H1 (cell line): ENCODE measurements at regions not wholly inside any gene's neighbourhood (a gene's known extent, or its start where the extent isn't known, plus 50 kb on each side); places are given as distances from the start of the nearest gene placed in this dataset.

ENCODE experiments used
- BCL11A ChIP-seq, 2 experiments: IDR thresholded peaks; one replicate each; pipeline ENCODE4 v1.6.1; 2011; ENCODE audit warnings: low read depth in 2 of 2, low read length in 2 of 2, mild to moderate bottlenecking in 2 of 2
- CEBPB ChIP-seq: IDR thresholded peaks from 2 replicates; pipeline ENCODE4 v1.6.1; 2012; ENCODE audit warnings: low read depth, low read length
- PHF8 ChIP-seq: fragments of 200-600 bp; sonication (generic); conservative IDR thresholded peaks from 2 replicates; pipeline ENCODE4 v1.7.1; 2012; ENCODE audit warnings: low read depth, mild to moderate bottlenecking, inconsistent platforms, low read length, moderate library complexity
- TF ChIP-seq, protein P1 (sequence below), 3 experiments: IDR thresholded peaks; 1 replicate in 2 of 3; 2 replicates in 1 of 3; pipeline versions ENCODE4 v1.5.1 to v1.6.1; 2011; ENCODE audit warnings: low read length in 3 of 3, mild to moderate bottlenecking in 3 of 3, inconsistent platforms in 2 of 3, low read depth in 1 of 3, moderate library complexity in 1 of 3; ENCODE audit not compliant: insufficient read depth in 1 of 3; ENCODE audit errors: control extremely low read depth in 1 of 3

DNA sequence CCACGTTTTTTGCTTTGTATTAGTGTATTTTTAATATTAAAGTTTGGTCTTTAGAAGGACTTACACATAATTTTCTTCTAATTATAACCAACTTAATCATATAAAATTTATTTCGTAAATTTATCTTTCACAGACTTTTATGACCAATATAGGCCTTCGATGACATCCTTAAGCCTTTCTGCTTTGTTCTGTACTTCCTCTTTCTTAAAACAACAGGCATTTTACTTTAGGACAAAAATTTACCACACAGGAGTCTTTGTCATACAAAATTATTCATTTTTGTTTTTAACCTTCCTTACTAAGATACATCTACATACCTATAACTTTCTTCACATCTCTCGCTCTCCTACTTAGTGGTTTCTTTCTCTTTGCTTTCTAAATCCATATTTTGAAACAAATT, 56.3 kb downstream of the RGS12 start (continued):
- TF ChIP-seq PHF8 (no peak), CEBPB (no peak), BCL11A (IDR thresholded peaks at IDR 0.05; ENCODE audit: low read depth in 2 of 2, low read length in 2 of 2) (no peak)
- TF ChIP-seq, protein P1, sequence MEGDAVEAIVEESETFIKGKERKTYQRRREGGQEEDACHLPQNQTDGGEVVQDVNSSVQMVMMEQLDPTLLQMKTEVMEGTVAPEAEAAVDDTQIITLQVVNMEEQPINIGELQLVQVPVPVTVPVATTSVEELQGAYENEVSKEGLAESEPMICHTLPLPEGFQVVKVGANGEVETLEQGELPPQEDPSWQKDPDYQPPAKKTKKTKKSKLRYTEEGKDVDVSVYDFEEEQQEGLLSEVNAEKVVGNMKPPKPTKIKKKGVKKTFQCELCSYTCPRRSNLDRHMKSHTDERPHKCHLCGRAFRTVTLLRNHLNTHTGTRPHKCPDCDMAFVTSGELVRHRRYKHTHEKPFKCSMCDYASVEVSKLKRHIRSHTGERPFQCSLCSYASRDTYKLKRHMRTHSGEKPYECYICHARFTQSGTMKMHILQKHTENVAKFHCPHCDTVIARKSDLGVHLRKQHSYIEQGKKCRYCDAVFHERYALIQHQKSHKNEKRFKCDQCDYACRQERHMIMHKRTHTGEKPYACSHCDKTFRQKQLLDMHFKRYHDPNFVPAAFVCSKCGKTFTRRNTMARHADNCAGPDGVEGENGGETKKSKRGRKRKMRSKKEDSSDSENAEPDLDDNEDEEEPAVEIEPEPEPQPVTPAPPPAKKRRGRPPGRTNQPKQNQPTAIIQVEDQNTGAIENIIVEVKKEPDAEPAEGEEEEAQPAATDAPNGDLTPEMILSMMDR (IDR thresholded peaks at IDR 0.05; ENCODE audit: control extremely low read depth in 1 of 3, insufficient read depth in 1 of 3, low read depth in 1 of 3, low read length in 3 of 3), result no peak
